Activated CD4-positive, alpha-beta T cell treated with anti-CD3 and anti-CD28 coated beads for 1 hour (primary cell): ENCODE measurements at regions not wholly inside any gene's neighbourhood (a gene's known extent, or its start where the extent isn't known, plus 50 kb on each side); places are given as distances from the start of the nearest gene placed in this dataset.

Experiments used
- DNase-seq: peaks from one replicate; pipeline ENCODE4 v3.0.0-alpha.2; 2020

GRCh38 chr14:22411398-22412055 lies 177.5 kb downstream of the DAD1 start:
- no peak for DNase-seq

- DNase-seq: no peak
Observed at GRCh38 chr14:22410497-22410896, 178.5 kb downstream of the DAD1 start.

- DNase-seq: no peak
Observed at GRCh38 chr14:22409006-22409405, 180.0 kb downstream of the DAD1 start.

DNA sequence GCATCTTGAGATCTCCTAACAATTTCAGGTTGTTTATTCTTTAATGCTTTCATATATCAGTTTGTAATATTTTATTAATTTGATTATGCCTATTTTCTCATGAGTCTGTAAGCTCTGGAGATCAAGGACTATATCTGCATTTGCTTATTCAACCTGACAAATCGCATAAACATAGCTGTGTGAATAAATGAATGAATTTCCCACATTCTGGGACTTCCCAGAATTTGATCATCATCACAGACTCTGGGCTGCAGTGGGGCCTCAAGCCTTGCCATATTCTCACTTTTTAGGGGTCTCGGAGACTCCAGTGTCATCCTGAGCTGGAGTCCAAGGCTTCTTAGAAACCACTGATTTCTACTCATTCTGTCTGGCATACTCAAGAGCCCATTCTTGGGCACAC lies 180.5 kb downstream of the DAD1 start:
- no peak for DNase-seq

- DNase-seq: no peak
Observed at GRCh38 chr14:22407033-22407432, 182.0 kb downstream of the DAD1 start.

DNA sequence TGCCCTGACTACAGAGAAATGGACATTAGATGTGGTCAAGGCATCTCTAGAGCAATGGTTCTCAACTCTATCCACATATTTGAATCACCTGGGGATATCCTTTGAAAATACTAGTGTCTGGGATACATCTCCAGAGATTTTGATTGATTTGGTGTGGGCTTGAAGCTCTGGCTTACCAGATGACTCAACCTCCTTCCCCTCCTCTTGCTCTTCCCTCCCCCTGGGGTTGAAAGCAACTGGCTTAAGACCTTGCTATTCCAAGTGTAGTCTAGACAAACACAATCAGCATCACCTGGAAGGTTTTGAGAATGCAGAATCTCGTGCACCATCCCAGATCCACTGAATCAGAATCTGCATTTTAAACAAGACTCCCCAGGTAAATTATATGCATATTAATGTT lies 183.8 kb downstream of the DAD1 start:
- DNase-seq: no peak

GRCh38 chr14:22403296-22403695 lies 185.7 kb downstream of the DAD1 start:
- no peak for DNase-seq

- DNase-seq: no peak
Observed at GRCh38 chr14:22400655-22401259, 188.3 kb downstream of the DAD1 start.

DNA sequence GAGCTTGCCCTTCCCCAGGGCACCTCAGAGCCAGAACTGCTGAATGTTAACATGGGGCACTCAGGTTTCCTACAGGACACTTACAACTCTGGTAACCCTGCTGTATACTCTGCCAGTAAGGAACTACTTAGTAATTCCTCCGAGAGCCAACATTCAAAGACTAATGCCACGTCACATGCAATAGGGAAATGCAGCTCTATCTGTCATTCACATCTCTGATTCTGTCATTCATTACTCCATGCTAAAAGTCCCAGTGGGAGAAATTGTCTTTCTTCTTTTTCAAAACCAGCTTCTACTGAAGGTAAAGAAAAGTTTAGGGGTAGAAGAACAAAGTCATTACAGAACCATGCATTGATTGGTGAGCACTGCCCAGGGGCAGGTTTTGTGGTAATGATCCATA lies 189.2 kb downstream of the DAD1 start:
- no peak for DNase-seq

DNA sequence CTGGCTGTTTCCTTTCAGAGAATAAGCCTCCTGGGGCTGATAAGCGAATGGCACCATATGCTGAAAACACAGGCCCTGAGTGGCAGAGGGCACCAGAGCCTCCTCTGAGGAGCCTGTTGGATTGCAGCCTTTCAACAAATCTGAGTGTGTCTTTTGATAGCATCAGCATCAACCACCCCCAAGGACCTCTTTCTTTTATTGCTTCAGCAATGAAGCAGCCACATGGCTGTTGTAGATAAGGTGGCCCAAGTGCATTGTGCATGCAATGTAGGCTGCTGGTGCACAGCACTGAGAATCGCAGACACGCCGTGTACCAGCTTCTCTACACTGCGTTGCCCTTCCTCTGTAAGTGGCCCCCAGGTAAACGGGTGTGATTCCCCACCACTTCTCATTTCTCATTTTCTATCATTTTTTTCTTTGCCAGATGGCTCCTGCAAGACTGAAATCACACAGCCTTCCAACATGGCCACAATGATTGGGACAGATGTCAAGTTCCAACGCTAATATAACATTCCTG lies 191.7 kb downstream of the DAD1 start:
- no peak for DNase-seq

- DNase-seq: no peak
Observed at GRCh38 chr14:22395803-22396202, 193.2 kb downstream of the DAD1 start.

DNA sequence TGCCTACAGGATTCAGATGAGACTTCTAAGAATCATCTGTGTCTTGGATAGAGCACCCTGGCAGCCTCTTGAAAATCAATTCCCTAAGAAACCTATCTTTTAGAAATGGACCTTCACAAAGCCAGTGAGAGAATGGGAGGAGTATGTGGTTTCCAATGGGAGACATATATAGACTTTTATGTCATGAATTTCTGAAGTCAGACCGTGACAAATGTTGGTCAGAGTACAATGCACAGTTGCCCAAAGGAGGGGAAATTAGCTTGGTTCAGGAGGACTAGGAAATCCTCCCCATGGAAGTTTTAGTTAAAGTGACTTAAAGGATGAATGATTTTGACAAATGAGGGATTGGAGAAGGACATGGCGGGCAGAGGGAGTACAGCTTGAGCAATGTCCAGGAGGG lies 194.4 kb downstream of the DAD1 start:
- no peak for DNase-seq

- no peak for DNase-seq
Observed at GRCh38 chr14:22393796-22394195, 195.2 kb downstream of the DAD1 start.

DNA sequence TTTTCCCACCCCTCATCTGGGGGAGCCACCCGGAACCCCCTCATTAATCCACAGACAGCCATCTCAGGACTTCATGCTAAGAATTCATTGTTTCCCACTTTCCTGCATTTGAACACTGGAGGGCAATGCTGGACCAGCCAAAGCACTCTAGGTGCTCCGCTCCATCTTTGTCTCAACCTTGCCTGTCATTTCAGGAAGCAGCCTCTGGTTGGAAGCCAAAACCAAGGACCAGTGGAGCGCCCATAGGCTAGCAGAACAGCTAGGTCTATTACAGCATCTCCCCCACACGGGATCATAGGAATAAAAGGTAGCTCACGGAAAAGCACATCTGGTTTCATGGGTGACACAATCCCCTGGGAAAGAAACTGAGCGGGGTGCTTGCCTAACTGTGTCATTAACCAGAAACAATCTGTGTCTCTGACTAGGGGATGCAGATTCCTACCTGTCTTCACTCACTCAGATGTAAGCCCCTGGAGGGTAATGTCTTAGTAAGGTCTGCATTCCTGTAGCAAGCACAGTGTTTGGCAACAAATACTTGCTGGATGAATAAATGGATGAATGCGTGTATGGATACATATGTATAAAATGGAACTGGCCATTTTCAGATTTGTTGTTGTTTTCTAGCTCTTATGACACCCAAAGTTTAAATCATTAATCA lies 197.0 kb downstream of the DAD1 start:
- no peak for DNase-seq

DNA sequence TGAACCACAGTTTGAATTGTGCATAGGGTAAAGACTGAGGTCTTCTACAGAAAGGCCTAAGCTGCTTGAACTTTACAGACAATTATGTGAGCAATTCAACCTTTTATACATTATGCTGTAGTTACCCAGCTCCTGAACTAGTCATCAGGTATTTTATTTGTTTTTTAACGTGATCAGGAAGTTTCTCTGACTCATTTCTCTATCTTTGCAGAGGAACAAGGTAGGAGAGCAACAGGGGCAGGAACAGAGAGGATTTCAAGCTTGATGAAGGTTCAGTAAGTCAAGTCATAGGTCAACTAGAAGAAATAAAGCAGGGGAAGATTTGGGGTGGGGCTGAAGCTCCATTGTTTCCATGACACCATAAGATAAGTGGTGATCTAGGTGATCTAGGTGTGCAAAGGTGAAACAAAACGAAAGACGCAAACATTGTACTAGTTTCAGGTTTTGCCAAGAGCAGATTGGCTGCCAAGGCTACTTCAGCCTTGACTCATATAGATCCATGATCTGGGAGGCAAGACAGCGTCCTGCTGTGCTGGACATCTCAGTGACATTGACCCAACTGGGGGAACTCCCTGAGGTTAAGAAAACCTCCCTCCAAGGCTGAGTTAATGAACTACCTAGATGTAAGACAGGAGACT lies 198.1 kb downstream of the DAD1 start:
- no peak for DNase-seq

DNA sequence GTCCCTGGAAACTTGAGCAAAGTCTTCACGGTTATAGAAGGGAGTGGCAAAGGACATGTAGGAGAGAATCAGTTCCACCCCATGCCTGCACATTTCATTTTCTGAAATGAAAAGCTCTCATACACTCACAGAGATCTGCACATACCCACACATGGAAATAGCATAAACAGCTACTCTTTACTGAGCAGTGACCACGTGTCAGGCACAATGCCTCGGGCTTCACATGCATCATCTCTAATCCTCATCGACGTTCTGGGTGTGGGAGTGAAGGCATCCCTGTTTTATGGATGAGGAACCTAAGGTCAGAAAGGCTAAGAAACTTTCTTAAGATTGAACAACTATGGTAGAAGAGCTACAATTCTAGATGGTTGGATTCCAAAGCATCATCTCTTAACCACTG lies 198.8 kb downstream of the DAD1 start:
- DNase-seq: no peak

GRCh38 chr14:22388669-22389595 lies 200.1 kb downstream of the DAD1 start:
- DNase-seq: no peak

GRCh38 chr14:22387776-22388241 lies 201.2 kb downstream of the DAD1 start:
- no peak for DNase-seq

GRCh38 chr14:22386924-22387775 lies 201.9 kb downstream of the DAD1 start:
- no peak for DNase-seq

DNA sequence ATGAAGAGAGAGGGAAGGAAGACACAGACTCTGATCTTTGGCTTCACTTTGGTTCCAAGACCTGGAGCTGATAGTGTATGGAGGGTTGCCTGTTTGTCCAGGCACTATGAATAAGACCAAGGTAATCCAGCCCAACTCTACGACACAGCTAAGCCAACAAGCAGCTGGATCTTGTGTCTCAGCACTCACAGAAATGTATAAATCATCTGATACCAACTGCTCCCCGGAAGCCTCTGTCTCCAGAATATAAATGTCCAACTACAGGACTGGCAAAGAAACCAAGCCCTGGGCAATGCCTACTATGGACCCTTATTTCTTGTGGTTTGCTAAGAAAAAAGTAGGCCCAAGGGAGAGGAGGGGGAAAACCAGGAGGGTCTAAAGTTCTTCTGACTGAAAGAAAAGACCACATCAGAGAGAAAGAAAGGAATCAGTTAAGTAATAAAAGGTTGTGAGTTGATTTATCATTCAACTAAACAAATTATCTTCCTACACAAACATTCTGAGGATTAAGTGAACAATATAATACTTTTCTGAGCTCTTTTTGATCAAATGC lies 204.0 kb downstream of the DAD1 start:
- no peak for DNase-seq

DNA sequence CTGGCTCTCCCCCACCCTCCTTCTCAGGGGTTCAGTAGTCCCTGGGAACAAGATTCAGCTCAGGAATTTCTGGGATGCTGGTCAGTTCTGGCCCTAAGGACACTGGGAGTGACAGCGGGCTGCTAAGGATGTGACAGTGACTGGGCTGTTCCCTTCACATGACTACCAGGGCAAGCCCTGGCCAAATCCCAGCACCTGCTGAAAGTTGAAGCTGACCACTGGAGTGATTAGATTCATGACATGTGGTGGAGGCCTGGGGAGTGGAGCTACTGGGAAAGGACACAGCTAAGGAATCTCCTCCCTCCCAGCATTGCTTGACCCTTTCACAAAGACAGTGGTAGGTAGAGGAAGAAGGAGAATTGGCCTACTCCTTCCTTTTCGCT lies 204.9 kb downstream of the DAD1 start:
- no peak for DNase-seq
